Kidney (tissue), 13 donors: ENCODE measurements at regions not wholly inside any gene's neighbourhood (a gene's known extent, or its start where the extent isn't known, plus 50 kb on each side); places are given as distances from the start of the nearest gene placed in this dataset.

ENCODE experiments used
- DNase-seq, 5 donors: peaks; one replicate each; pipeline ENCODE4 v3.0.0-alpha.2; 2013 to 2020
- FAIRE-seq: peaks from 2 replicates; lab custom pipeline; 2012; peaks lifted over from hg19 to GRCh38; lab: Jason Lieb, UNC
- H3K27ac ChIP-seq, 2 donors: one replicate each; pipeline ENCODE4 v1.7.0; 2013; ENCODE audit warnings: low read depth in 2 of 2, low read length in 2 of 2, inconsistent platforms in 1 of 2
- H3K27me3 ChIP-seq: one replicate; pipeline ENCODE4 v1.7.1; 2013; ENCODE audit warnings: low read length, inconsistent platforms; ENCODE audit not compliant: control insufficient read depth, insufficient read depth
- H3K36me3 ChIP-seq, 3 donors: one replicate each; pipeline versions ENCODE4 v1.7.0 to v1.7.1; 2013; ENCODE audit warnings: low read length in 3 of 3, control low read depth in 1 of 3, inconsistent platforms in 1 of 3; ENCODE audit not compliant: insufficient read depth in 3 of 3, control insufficient read depth in 2 of 3
- H3K4me1 ChIP-seq, 3 donors: one replicate each; pipeline versions ENCODE4 v1.7.0 to v1.7.1; 2013; ENCODE audit warnings: low read length in 3 of 3, inconsistent platforms in 1 of 3, low read depth in 1 of 3; ENCODE audit not compliant: control insufficient read depth in 2 of 3, insufficient read depth in 2 of 3
- H3K4me3 ChIP-seq, 3 donors: one replicate each; pipeline versions ENCODE4 v1.7.0 to v1.8.1; 2013; ENCODE audit warnings: low read length in 3 of 3, control low read depth in 1 of 3, inconsistent platforms in 1 of 3
- H3K9ac ChIP-seq, 3 donors: one replicate each; pipeline versions ENCODE4 v1.7.0 to v1.7.1; 2013; ENCODE audit warnings: low read length in 3 of 3, control low read depth in 1 of 3, inconsistent platforms in 1 of 3
- H3K9me3 ChIP-seq, 3 donors: one replicate each; pipeline versions ENCODE4 v1.7.0 to v1.7.1; 2013; ENCODE audit warnings: low read length in 3 of 3, control low read depth in 1 of 3, inconsistent platforms in 1 of 3; ENCODE audit not compliant: control insufficient read depth in 2 of 3, insufficient read depth in 1 of 3
- intact Hi-C: fragments of 100-400 bp; cut with DNase I; formaldehyde crosslinking; loops from one replicate; pipeline ENCODE4 v1.11.1; 2022
- TF ChIP-seq, protein P1 (sequence below): IDR thresholded peaks from 3 replicates; pipeline ENCODE4 v1.5.1; 2012; ENCODE audit warnings: mild to moderate bottlenecking, moderate library complexity, borderline replicate concordance; ENCODE audit not compliant: insufficient read depth; ENCODE audit errors: extremely low read depth
- donor health status: control.
- donor health status: control.
- donor health status: control.
- donor health status: control.
- donor health status: control.
- donor health status: DM: yes; HTN: yes; CAD: no.
- donor health status: Normal renal cell carcinoma (clear cell type).

DNA sequence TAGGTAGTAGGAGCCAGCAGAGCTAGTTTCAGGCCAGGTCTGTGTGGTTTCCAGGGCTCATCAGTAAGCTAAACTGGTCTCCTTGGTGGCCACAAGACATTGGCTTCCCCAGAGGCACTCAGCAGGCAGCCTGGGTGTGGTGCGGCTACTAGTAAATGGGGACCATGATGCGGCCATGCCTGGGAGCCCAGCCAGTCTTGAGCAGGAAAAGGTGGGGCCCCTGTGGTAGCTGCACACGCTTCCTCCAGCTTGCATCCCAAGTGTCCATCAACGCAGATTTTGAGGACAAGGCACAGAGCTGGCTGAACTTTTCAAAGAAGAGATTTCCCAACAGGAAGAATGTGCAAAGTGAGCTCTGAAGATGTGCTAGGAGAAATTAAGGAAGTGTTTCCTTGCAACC lies 107.4 kb upstream of the NAA20 start:
- H3K27ac ChIP-seq: peak overlapping the region in 1 of 2 donors; percentile 65
- intact Hi-C loops: no loop called here
- TF ChIP-seq, protein P1, sequence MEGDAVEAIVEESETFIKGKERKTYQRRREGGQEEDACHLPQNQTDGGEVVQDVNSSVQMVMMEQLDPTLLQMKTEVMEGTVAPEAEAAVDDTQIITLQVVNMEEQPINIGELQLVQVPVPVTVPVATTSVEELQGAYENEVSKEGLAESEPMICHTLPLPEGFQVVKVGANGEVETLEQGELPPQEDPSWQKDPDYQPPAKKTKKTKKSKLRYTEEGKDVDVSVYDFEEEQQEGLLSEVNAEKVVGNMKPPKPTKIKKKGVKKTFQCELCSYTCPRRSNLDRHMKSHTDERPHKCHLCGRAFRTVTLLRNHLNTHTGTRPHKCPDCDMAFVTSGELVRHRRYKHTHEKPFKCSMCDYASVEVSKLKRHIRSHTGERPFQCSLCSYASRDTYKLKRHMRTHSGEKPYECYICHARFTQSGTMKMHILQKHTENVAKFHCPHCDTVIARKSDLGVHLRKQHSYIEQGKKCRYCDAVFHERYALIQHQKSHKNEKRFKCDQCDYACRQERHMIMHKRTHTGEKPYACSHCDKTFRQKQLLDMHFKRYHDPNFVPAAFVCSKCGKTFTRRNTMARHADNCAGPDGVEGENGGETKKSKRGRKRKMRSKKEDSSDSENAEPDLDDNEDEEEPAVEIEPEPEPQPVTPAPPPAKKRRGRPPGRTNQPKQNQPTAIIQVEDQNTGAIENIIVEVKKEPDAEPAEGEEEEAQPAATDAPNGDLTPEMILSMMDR: no peak
- H3K36me3 ChIP-seq: peaks cover 0 to 3% (median 0%) of the 10 kb centered on the region in 3 donors
- H3K9ac ChIP-seq: no peak overlapping the region
- DNase-seq: peak in 1 of 5 donors; percentile 84
- no peaks in the 10 kb centered on the region for H3K27me3 ChIP-seq
- no peak for FAIRE-seq
- H3K4me1 ChIP-seq: peaks cover 0 to 12% (median 7%) of the 10 kb centered on the region in 3 donors
- H3K9me3 ChIP-seq: no peaks in the 10 kb centered on the region
- no peak overlapping the region for H3K4me3 ChIP-seq

DNA sequence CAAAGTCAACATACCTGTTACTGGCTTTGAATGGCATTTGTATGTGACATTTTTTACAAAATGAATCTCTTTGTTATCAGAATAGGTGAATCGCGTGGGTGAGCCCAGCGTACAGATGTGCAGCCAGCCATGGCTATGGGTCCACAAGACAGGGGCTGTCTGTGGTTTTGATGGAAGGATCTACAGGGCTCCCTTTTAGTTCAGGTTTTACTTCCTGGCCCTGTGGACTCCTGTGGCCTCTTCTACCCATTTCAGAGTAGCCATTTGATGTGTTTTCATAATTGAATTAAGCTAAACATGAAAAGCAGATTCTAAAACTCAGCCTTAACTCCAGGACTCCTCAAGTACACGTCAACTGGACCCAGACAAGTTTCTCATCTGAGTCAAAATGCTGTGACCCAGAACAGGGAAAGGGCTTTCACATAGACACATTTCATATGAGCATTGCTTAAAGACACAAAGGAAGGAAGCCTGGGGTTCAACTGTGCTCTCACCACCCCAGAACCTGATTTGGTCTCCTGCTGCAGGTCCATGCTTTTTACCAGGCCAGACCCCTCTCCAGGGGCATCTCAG lies 105.3 kb upstream of the NAA20 start:
- H3K27ac ChIP-seq: no peak overlapping the region
- FAIRE-seq: no peak
- H3K4me3 ChIP-seq: no peak overlapping the region
- H3K9ac ChIP-seq: no peak overlapping the region
- H3K27me3 ChIP-seq: no peaks in the 10 kb centered on the region
- TF ChIP-seq, protein P1: no peak
- H3K4me1 ChIP-seq: peaks cover 0 to 12% (median 7%) of the 10 kb centered on the region in 3 donors
- intact Hi-C loops: no loop called here
- peaks cover 0 to 3% (median 0%) of the 10 kb centered on the region in 3 donors for H3K36me3 ChIP-seq
- no peaks in the 10 kb centered on the region for H3K9me3 ChIP-seq
- no peak for DNase-seq

DNA sequence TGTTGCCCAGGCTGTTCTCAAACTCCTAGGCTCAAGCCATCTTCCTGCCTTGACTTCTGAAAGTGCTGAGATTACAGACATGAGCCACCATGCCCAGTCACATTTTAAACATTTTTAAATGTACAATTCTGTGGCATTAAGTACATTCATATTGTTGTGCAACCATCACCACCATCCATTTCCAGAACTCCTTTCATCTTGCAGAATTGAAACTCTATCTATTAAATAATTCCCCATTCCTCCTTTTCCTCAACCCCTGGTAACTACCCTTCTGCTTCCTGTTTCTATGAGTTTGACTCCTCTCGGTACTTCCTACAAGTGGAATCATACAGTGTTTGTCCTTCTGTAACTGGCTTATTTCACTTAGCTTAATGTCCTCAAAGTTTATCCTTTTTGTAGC lies 103.8 kb upstream of the NAA20 start:
- peaks cover 0 to 6% (median under 1%) of the 10 kb centered on the region in 3 donors for H3K4me1 ChIP-seq
- DNase-seq (no peak), FAIRE-seq (no peak)
- intact Hi-C loops: no loop called here
- no peaks in the 10 kb centered on the region for H3K9me3 ChIP-seq
- no peaks in the 10 kb centered on the region for H3K27me3 ChIP-seq
- no peak overlapping the region for H3K27ac ChIP-seq
- peaks cover 0 to 3% (median 0%) of the 10 kb centered on the region in 3 donors for H3K36me3 ChIP-seq
- H3K9ac ChIP-seq: no peak overlapping the region
- TF ChIP-seq, protein P1: no peak
- H3K4me3 ChIP-seq: no peak overlapping the region
